ENCODE measurements at regions not wholly inside any gene's neighbourhood (a gene's known extent, or its start where the extent isn't known, plus 50 kb on each side); places are given as distances from the start of the nearest gene placed in this dataset.

GRCh38 chr20:50305636-50306477 lies 115.2 kb downstream of the CEBPB start:
- TF ChIP-seq ZFX (IDR thresholded peaks at IDR 0.05): no peak
- TF ChIP-seq CTCF (conservative IDR thresholded peaks at IDR 0.05): no peak
- H3K27ac ChIP-seq: no peak overlapping the region

GRCh38 chr20:50306478-50307423 lies 116.1 kb downstream of the CEBPB start:
- TF ChIP-seq ZFX (IDR thresholded peaks at IDR 0.05) (no peak), CTCF (conservative IDR thresholded peaks at IDR 0.05) (no peak)
- H3K27ac ChIP-seq: no peak overlapping the region

GRCh38 chr20:50308166-50308512 lies 117.5 kb downstream of the CEBPB start:
- H3K27ac ChIP-seq: no peak overlapping the region
- TF ChIP-seq ZFX (IDR thresholded peaks at IDR 0.05): no peak
- no peak for TF ChIP-seq CTCF (conservative IDR thresholded peaks at IDR 0.05)

- TF ChIP-seq CTCF (conservative IDR thresholded peaks at IDR 0.05): no peak
- no peak for TF ChIP-seq ZFX (IDR thresholded peaks at IDR 0.05)
- H3K27ac ChIP-seq: no peak overlapping the region
Observed at GRCh38 chr20:50308513-50309279, 118.1 kb downstream of the CEBPB start.

- H3K27ac ChIP-seq: no peak overlapping the region
- TF ChIP-seq CTCF (conservative IDR thresholded peaks at IDR 0.05): no peak
- TF ChIP-seq ZFX (IDR thresholded peaks at IDR 0.05): no peak
Observed at GRCh38 chr20:50309280-50309763, 118.7 kb downstream of the CEBPB start.

- no peak for TF ChIP-seq ZFX (IDR thresholded peaks at IDR 0.05)
- TF ChIP-seq CTCF (conservative IDR thresholded peaks at IDR 0.05): no peak
- no peak overlapping the region for H3K27ac ChIP-seq
Observed at GRCh38 chr20:50309764-50310672, 119.4 kb downstream of the CEBPB start.
